ENCODE measurements at regions not wholly inside any gene's neighbourhood (a gene's known extent, or its start where the extent isn't known, plus 50 kb on each side); places are given as distances from the start of the nearest gene placed in this dataset.

DNA sequence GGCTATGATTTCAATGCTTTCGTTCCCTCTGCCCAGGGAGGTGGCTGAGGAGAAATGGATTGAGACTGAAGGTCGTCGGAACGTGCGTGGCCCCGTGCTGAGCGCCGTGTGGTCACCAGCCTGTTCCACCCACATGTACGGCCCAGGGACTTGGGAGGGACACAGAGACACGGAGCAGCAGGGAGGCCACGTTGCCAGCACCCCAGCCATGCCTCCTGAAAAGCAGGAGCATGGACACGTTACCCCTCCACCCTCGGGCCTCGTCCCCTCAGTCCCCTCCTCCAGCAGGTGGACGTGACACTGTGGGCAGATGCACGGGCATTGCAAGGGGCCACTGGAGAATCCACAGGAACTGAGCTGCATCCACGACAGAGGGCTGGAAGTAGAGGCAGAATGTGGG, 133.1 kb upstream of the CST7 start:
- DNase-seq (ENCODE audit: low read depth): no peak

GRCh38 chr20:24816431-24816830, 132.6 kb upstream of the CST7 start:
- no peak for DNase-seq (ENCODE audit: low read depth)

DNA sequence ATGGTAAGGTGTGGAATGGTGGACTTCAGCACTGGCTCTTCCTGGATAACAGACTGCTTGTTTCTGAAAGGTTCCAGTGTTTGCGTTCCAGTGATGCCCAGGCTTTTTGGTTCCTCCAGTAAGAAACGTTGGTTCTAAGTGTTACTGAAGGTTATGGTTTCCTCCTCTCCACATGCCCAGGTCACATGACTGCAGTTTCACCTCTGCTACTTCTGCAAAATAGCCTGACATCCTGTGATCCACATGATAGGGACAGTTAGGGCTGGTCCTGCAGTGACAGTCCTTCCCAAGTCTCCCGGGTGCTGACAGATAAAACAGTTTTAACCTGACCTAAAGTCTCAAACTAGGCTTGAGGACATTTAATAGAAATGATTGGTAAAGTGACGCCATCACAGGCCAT, 132.2 kb upstream of the CST7 start:
- DNase-seq (ENCODE audit: low read depth): no peak

DNA sequence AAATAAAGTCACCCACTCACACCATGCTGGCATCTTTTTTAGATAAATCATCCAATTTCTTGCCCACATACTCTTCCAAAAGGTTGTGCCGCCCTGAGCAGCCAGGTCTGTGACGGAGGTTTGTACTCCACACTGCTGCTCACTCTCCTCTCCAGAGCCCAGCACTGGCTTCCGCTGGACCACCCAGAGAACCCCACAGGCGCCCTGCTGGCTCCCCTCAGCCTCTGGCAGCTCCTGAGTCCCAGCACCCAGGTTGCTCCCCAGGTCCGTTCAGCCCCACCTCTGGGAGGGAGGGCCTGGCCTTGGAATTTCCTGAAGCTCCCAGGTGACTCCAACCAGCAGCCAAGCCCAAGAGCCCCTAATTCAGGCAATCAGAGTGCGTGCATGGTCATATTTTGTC, 131.7 kb upstream of the CST7 start:
- no peak for DNase-seq (ENCODE audit: low read depth)

DNA sequence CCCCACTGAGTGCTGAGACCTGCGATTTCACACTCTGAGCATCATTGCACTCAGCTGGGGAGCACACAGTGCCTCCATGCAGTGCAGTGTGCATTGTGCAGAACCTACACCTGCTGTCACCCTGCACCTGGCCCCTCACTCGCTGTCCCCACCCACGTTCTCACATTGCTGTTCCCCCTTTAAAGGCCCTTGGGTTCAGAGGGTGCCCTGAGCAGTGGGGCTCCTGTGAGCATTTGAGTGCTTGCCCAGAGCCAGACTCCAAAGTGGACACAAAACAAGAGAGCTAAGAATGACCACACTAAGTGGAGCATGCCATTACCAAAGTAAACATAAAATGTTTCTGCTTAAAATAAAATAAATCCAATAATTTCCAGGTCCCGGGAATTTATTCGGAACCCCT, 131.0 kb upstream of the CST7 start:
- DNase-seq (ENCODE audit: low read depth): no peak

- no peak for DNase-seq (ENCODE audit: low read depth)
Observed at GRCh38 chr20:24819331-24819965, 129.6 kb upstream of the CST7 start.

GRCh38 chr20:24820345-24820744, 128.7 kb upstream of the CST7 start:
- no peak for DNase-seq (ENCODE audit: low read depth)

DNA sequence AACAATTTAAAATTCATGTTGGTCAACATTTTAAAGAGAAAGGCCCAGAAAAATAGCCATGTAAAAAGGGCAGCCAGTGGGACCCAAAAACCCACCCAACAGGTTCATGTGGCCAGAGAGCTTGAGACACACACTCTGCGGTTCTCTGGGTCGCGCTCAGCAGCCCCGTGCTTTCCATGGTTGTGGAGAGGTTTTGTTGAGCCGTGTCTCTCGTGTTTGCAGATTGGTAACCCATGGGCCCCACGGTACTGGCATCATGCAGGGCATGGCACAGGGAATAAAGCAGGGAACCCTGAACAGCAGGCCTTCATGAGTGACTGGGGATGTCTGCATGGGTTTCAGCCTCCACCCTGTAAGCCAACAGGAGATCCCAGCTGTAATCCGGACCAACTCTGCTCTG, 127.7 kb upstream of the CST7 start:
- DNase-seq (ENCODE audit: low read depth): no peak

- no peak for DNase-seq (ENCODE audit: low read depth)
Observed at GRCh38 chr20:24823176-24823784, 125.8 kb upstream of the CST7 start.

- DNase-seq (ENCODE audit: low read depth): no peak
Observed at GRCh38 chr20:24823989-24824693, 124.9 kb upstream of the CST7 start.

- DNase-seq (ENCODE audit: low read depth): no peak
Observed at GRCh38 chr20:24825591-24825990, 123.5 kb upstream of the CST7 start.

DNA sequence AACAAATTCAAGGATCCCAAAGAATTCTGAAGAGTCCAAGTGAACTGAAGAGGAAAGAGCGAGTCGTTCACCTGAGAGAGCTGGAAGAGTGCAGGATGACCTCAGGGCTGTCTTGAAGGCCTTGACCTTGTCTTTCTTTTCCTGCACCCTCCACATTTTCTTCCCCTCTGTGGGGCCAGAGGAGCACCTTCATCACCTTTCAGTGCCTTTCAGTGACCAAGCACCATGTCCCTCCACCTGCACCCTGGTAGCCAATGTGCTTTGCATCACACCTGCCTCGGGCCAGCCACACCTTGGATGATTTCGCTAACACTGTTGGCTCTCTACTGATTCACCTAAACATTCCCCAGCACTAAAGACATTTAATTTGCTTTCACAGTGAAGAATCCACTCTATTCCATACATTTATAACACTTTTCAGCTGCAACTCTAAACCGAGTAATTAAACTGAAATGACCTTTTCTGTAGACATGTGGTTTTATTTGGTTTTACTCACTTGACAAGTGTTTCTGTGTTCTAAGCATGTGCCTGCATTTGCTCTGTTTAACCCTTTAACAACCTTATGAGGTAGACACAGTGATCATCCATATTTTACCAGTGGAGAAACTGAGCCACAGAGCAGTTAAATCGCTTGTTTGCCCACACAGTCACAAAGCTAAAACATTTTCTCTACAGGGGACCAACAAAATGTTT, 121.3 kb upstream of the CST7 start:
- DNase-seq (ENCODE audit: low read depth): no peak

GRCh38 chr20:24828992-24829648, 119.9 kb upstream of the CST7 start:
- no peak for DNase-seq (ENCODE audit: low read depth)

- DNase-seq (ENCODE audit: low read depth): no peak
Observed at GRCh38 chr20:24829649-24830370, 119.3 kb upstream of the CST7 start.

DNA sequence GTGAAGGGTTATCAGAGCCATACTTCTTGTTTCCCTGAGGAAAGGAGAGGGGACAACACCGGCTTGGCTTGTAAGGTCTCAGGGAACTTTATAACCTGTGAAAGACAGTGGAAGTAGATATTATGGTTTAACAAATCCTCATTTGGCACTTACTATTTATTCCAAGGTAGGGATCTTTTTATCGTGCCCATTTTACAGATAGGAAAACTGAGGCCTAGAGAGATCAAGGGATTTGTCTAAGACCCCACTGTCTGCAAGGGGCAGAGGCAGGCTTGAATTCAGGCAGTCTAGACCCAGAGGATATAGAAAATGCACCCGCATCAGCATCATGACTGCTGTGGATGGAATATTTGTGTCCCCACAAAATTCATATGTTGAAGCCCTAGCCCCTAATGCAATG, 118.4 kb upstream of the CST7 start:
- no peak for DNase-seq (ENCODE audit: low read depth)

- no peak for DNase-seq (ENCODE audit: low read depth)
Observed at GRCh38 chr20:24831232-24831631, 117.8 kb upstream of the CST7 start.

- no peak for DNase-seq (ENCODE audit: low read depth)
Observed at GRCh38 chr20:24832518-24832917, 116.6 kb upstream of the CST7 start.

- DNase-seq (ENCODE audit: low read depth): no peak
Observed at GRCh38 chr20:24833592-24833991, 115.5 kb upstream of the CST7 start.

DNA sequence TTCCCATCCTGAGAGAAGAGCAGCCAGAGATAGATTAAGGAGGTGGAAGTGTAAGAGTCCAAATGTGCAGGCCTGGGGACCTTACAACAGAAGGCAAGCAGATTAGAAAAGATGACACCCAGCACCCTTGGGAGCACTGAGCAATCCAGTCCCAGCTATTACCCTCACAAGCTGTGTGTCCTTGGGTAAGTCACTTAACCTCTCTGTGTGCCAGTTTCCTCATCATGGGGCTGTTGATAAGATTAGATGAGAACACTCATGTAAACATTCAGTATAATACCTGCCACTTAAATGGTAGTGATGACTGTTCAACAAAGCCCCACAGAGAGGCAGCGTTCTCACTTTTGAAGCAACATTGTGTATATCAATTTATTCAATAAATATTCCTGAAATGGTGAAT, 114.8 kb upstream of the CST7 start:
- DNase-seq (ENCODE audit: low read depth): no peak

DNA sequence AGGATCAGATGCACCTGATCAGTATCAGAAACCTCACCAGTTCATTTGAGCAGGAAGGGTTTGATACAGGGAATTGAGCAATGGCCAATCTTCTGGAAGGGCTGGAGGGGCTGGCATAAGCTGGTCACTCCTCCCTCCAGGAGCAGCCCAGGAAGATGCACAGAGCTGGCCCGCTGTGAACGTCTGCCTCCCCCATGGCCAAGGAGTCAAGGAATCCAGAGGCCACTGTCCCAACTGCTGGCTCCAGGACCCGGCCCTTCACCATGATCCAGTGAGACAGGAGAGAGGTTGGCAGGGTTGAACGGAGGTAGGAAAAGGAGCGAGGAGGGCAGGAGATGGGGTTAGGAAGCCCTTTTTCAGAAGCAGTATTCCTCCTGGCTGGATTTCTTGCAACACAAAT, 113.9 kb upstream of the CST7 start:
- no peak for DNase-seq (ENCODE audit: low read depth)

- DNase-seq (ENCODE audit: low read depth): no peak
Observed at GRCh38 chr20:24836041-24836533, 113.0 kb upstream of the CST7 start.
